SHP77 (cell line): ENCODE measurements at regions not wholly inside any gene's neighbourhood (a gene's known extent, or its start where the extent isn't known, plus 50 kb on each side); places are given as distances from the start of the nearest gene placed in this dataset.
"Not testable (repeated sequence)": the region's sequence is repeated elsewhere in the genome, so short reads cannot be mapped to it uniquely, and the experiment has no call there.

Experiments used
- DNase-seq, 2 experiments: peaks; one replicate each; lab custom pipeline; 2025; lab: John Stamatoyannopoulos, UW

DNA sequence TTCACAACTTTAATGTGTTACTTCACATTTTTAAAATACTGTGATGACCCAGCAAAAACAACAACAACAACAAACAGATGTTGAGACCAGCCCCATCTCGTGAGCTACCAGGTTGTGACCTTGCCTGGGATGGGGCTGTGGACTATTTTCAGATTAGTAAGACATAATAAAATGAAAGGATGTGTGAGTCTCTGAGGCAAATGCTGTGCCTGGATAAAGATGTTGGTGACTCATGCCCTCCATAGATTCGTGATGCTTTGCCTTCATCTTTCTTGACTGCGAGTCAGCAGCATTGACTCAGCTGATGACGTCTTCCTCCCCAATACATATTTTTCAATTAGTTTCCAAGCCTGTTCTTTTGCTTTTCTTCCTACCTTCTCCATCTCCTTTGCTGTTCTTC is 453.0 kb upstream of the CFAP20DC start:
- no peak for DNase-seq

DNA sequence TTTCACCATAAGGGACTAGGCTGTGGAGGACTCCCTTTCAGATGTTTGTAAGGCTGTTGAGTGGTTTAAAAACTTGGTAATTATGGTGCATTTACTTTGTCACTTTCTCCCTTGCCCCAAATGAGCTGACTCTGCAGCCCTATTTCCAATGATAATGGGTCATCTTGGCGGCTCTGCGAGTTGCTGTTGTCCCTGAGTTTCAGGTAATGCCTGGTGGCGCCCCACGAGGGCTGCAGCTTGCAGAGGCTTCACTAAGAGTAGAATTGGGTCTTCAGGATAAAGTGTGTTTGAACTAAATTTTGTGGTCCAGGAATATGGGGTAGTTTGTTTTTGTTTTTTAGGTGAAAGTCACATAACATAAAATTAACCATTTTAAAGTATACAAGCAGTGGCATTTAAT is 450.1 kb upstream of the CFAP20DC start:
- DNase-seq = no peak

DNA sequence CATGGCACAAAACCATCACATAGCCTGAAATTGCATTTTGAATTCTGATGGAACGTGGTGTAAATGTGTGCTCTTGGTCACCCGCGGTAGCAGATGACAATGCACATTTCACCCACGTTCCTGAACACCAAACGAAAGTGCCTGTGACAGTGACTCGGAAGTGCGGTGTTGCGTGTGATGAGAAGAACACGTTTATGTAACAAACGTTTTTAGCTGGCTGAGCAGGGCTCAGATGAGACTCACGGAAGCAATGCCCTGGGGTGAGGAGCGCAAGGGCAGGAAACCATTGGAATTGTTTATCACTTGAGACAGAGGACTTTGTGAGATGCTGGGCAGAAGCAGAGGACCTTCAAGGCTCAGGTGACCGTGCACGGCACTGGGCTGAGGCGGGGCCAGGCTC is 449.2 kb upstream of the CFAP20DC start:
- DNase-seq = no peak

DNA sequence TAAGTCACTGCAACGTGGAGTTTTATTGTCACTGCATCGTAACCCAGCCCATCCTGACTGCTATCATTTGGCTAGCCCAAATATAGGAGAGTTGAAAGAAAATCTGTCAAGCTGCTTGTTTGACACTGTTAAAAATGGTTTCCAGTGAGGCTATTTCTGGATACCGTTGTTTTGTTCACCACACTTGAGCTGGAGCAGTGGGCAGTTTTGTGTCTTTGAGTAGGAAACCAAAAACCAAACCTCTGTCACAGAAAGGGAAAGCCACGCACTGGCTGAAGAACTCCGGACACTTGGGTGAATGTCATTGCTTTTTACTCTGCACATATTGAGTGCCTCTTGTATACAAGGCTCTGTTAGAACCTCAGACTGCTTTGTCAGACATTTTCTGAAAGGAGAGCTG is 446.4 kb upstream of the CFAP20DC start:
- DNase-seq = no peak

DNA sequence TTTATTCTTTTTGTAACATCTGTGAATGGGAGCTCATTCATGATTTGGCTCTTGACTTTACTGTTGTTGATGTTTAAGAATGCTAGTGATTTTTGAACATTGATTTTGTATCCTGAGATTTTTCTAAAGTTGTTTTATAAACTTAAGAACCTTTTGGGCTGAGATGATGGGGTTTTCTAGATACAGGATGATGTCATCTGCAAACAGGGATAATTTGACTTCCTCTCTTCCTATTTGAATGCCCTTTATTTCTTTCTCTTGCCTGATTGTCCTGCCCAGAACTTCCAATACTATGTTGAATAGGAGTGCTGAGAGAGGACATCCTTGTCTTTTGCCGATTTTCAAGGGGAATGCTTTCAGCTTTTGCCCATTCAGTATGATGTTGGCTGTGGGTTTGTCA is 445.1 kb upstream of the CFAP20DC start:
- DNase-seq = not testable (repeated sequence)

DNA sequence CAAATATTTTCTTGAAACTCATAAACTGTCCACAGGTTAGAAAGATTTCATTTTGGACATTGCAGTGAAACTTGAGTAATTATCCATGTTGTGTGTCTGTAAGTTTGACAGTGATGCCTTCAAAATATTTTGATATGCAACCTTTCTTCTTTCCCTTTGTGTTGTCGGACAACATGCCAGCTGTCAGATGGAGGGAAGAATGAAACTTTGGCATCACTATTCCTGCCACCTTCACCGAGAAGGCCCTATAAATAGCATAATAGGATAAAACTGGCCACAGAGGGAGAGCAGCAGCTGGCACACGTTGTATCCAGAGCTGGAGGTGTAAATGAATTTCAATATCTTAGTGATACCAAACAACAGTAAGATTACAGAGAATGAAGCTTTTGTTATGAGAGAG is 436.7 kb upstream of the CFAP20DC start:
- no peak for DNase-seq

DNA sequence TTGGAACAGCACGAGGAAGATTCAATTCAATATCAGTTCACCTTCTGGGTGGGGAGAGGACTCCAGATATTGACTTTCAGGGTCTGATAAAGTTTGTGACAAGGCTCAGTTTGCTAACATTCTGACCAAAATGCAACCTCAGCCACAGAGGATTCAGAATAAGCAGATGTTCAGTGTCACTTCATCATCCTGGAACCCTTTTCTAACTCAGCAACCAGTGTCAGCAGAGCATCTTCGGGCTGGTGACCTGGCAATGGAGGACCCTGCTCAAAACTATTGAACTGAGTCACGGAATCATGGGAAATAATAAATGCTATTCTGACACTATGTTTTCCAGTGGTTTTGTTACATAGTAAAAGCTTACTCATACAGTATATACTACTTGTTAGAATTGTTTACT is 433.4 kb upstream of the CFAP20DC start:
- no peak for DNase-seq

DNA sequence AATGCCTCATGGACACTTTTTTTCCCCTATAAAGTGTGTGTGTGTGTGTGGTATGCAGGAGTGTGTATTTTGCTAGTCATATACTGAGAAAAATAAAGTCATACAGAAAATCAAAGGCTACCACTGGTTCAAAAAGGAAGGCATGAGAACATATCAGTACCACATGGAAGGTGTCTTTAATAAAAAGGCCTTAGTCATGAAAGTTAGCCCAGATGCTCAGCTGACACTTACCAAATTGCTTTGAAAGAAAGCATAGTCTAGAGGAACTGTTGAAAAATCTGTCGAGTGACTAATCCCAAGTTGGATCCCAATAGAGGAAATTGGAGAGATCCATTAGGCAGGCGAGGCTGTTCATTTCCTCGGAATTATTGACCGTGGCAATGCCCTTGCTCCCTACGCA is 432.9 kb upstream of the CFAP20DC start:
- no peak for DNase-seq

DNA sequence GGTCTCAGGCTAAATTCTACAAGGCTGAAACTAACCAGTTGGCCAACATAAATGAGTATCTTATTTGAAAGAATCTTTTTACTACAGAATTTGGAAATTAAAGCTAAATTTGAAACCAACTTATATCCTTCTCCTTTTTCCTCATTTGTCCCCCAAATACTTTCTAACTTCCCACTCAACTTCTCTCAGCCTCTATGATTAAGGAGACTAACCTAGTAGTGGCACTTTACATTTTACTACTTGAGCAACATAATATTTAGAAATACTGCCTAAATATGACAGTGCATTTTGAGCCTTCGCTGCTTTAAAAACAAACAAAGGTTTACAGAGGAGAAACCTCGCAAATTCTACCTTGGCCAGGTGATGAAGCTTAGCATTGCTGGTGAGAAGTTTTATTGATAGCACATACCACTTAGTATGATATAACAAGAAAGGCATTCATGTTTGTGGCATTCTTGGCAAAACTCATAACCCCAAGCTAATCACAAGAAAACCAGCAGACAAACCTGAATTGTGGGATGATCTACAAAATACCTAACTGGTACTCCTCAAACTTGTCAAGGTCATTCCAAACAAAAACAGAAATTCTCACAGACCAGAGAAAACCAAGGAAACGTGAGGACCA is 432.1 kb upstream of the CFAP20DC start:
- no peak for DNase-seq

DNA sequence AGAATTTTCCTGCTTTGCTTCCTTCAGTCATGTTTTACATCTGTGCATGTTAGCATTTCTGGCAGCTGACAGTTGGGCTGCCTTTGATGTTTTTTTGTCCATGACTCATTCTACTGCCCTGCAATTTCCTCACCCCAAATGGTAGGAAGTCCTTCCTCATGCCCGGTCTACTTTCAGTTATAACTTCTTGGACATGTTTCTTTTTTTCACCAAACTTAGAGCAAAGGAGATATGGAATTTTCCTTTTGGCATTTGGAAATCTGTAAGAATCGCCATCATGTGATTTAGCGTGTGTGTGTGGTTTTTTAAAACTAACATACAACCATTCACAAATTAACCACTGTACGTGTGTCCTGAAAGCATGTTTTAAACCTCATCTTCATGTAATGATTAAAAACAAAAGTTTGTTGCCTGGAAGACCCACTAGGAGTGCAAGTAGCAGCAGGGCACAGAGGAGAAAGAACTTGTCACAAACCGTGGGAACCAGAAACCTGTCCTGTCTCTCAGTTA is 430.7 kb upstream of the CFAP20DC start:
- DNase-seq = no peak

DNA sequence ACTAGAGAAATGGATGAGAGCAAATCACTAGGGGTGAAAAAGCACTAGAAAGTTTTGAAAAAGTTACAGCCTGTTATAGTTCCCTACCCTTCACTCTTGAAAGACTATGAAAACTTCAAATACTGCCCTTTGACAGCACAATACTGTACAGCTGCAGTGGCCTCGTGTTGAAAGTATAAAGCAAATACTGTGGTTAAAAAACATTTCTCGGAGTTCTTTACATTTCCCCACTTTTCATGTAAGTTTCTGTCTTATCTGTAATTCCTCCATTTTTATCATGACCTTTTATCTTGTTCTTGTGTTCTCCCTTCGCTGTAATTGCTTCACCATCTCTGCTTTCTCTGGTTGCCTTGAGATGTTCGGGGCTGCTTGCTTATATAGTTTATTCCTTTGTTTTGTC is 423.8 kb upstream of the CFAP20DC start:
- DNase-seq = no peak

DNA sequence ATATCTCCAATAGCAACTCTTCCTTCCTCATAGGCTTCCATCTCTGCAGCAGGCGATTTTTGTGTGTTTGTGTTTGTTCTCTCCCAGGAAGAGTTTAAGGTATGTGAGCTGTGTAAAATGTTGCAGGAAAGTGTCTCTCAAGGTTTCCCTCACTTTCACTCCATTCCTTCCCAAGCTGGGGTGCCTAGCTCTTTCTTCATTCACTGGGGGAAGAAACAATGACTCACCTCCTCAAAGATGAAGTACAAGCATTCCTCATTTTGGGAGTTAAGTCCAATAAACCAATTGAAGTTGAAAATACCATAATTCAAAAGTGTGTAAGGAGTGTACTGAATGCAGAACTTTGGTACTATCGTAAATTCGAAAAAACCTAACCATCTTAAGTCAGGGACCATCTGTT is 422.7 kb upstream of the CFAP20DC start:
- no peak for DNase-seq

DNA sequence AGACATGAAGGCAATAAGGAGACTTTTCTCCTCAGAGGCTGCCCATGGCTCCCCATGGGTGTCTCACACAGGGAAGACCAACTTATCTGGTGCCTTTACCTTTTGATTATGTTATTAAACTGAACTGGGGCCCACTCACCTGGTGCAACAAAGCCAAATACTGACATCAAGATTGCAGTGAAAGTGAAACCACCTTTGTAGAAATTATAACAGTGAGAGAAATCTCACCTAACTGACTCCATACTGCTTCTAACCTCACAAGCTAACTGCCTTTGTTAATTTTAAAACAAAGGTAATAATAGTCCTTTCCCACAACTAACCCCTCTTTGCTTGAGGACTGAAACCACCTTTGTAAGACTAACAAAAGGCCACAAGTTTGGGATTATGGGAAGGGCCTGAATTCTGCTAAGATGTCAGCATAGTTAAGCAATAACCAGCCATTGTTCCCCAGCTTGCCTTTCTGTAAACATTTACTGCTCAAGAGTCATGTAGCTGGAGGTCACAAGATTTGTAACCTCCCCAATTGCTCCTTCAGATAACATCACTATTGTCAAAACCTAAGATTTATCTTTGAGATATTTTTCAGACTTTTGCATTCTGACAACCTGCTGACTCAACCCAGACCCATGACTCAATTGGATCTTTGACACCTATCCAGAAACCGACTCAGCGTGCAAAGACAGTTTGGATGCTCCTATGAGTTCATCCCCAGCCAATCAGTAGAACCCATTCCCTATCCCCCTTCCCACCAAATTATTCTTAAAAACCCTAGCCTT is 420.3 kb upstream of the CFAP20DC start:
- no peak for DNase-seq

DNA sequence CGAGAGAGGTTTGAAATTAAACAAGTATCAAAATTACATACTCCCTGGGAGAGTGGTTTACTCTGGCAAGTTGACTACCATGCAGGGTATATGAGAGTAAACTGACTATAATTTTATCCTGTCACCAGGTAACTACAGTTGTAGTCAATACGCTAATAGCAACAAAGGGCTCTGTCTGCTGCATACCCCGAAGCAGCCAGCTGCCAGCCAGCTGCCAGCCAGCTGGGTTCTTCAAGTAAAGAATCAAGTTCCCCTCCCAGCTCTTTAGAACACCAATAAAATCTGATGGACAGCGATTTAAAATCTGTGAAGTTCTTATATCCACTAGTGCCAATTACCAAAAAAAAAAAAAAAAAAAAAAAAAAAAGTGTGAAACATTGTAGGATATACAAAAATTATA is 417.7 kb upstream of the CFAP20DC start:
- DNase-seq = no peak

DNA sequence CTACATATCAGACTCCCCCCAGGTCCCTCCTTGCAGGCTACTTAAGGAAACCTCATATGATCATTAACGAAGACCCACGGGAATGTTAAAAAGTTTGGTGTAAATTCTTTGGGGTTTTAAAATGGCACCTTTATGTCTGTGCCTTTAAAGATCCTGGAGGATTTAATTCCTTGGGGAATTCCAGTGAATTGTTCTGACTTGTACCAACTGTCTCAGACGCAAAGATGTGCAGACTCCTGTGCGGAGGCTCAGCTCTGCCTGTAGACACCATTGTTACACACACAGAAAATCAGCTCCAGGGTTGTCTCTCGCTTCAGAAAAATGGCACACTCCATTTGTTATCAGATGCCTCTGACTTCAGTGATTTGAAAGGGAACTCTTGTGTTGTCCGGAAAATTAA is 414.4 kb upstream of the CFAP20DC start:
- no peak for DNase-seq

DNA sequence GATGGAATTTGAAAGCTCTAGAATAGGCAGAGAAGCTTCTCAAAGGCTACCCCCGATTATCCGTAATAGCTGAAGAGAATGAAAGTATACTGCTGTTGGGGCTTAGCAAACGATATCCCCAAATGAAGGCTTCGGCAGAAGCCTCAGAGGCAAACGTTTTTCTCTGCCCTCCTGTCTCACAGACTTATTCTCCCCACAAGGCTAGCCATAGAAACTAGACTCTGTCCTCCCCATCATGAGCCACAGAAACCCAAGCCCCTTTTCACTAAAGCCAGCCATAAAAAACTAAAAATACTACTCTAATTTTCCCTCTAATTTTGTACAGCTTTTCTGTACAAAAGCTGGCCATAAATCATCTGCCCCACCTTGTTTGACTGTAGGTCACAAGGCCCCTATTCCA is 413.4 kb upstream of the CFAP20DC start:
- DNase-seq = no peak

DNA sequence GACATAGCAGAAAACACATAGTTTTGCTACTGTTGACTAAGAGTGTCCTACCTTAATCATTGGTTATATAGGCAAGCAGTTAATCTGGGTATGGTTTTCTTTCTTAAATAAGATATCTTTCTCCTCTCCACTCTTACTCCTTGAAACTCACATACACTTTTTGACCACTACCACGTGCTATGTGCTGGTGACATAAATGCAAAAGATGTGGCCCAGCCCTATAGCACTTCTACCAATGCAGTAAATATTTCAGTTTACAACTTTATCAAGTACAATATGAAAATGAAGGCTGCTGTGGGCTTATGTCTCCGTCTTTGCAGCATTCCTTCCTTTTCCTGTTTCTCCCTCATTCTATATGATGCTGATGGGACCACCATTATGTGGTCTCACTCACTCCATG is 410.2 kb upstream of the CFAP20DC start:
- no peak for DNase-seq

DNA sequence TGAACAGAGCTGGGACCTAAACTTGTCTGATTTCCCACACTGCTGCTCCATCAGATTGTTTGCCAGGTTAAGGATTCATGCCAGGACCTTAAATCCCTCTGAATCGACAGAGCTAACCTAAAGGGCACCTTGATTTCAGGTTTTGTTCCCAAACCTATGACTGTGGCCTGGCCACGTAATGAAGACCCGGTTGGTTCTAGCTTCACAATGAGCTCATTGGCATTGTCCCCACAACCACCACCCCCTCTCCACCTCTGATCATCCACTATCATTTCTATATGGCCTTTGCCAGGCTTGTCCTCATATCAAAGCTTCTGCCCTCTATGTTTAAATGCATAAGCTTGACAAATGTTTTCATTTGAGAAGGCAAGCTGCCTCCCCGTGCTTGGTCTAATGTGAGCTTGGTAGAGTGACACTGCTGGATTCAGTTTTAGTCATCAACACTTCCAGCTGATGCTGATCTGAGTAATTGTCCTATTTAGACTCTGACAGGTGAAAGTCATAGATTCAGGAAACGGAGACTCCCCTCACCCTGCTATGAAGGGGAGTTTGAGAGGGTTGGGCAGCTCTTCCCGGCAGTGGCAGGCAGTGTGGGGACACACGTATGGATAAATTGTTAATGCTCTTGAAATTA is 407.1 kb upstream of the CFAP20DC start:
- no peak for DNase-seq

DNA sequence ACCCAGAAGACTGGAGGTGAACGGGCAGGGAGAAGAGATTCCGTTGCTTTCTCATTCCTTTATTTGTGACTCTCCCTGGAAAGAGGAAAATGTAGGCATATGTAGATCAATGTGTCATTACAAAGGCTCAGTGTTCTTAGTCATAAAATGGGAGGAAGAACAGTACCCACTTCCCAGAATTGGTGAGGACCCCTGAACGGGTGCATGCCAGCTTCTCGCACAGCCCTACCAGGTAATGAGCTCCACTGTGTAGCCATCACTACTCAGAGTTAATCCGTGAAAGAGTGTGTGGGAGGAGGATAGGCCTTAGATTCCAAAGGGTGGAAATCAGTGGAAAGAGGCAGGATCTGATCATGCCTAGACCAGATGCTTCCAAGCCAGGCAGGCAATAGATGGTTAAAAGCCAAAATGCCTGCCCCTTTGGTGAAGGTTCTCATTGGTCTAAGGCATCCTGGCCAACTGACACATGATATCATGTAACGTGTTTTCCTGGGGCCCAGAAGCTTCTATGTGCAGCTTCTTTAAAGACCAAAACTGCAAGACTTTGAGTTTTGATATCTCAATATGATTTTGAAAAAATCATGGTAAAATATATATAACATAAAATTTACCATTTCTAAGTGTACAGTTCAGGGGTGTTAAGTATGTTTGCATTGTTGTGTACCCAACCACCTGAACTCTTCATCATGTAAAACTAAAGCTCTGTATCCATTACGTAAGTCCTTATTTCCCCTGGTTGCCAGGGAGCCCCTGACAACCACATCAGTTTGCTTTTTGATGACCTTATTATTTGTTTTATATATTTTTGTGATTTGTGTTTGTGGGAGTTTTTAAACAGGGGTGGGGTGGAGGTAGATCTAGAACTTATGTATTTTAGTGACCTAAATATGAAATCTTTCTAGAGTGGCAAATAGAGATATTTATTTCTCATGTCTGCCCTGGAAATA is 402.2 kb upstream of the CFAP20DC start:
- no peak for DNase-seq

DNA sequence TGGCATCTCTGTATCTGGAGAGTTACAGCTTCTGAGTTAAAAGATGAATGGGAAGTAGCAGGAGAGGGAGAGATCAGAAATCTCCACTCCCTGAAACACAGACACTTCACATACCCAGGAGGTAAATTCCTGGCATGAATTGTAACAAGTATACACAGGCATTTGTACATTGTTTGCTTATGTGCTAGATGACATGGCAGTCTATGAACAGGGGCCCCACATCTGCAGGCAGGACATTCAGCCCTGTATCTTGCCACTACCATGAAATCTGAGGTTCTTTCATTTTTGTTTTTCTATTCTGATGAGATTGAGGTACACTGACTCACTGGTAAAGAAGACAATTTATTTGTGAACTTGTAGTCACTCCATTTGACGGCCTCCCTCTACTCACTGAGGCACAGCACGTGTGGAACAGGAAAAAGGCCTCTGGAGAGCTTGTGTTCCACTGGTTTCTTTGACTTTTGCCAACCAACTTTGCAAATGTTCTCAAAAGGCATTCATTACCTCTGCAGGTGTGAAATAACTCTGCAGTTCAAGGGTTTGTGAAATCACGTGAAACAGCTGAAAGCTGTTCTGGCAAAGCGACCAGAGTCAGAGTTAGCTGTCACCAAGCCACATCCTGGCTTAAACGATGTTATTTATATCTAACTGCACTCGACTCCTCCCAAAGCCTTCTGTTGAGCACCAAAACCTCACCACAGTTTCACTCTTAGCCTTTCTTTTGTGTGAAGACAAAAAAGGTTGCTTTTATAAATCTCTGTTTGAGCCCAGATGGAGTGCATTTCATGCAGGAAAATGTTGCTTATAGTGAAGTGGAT is 401.3 kb upstream of the CFAP20DC start:
- DNase-seq = no peak

DNA sequence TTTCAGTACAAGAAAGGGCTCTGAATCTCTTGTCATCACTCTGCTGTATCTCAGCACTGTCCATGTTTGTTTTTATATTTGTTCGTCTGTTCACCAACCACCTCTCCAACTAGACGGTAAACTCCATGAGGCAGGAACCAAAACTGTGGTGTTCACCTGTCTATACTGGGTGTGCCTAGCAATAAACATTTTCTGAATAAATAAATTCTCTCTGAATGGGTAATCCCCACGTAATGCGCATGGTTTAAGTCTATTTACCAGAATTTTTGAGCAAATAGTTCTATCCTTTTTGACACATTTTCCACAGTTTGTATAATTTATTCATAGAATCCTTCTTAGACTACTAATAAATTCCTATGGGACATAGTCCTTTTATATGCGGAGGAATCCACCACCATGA is 400.6 kb upstream of the CFAP20DC start:
- no peak for DNase-seq
